ENCODE measurements at regions not wholly inside any gene's neighbourhood (a gene's known extent, or its start where the extent isn't known, plus 50 kb on each side); places are given as distances from the start of the nearest gene placed in this dataset.

DNA sequence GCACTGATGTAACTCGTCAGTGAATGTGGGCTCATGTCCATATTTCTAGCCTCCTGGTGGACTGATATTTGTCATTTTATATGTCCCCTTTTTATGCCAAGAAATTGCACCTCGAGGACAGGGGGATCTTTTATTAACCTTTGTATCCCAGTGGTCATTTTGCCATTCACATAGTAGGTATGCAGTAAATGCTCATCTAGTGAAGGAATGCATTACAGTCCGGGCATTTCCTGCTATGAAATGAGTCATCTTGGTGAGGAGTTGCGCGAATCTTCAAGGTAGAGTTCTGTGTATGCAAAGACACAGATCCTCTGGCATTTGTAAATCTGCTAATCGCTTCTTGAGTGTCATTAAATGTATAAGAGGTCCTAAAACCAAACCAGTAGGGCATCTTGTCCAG, 755.5 kb upstream of the ADAMTS16 start:
- TF ChIP-seq, protein P1, sequence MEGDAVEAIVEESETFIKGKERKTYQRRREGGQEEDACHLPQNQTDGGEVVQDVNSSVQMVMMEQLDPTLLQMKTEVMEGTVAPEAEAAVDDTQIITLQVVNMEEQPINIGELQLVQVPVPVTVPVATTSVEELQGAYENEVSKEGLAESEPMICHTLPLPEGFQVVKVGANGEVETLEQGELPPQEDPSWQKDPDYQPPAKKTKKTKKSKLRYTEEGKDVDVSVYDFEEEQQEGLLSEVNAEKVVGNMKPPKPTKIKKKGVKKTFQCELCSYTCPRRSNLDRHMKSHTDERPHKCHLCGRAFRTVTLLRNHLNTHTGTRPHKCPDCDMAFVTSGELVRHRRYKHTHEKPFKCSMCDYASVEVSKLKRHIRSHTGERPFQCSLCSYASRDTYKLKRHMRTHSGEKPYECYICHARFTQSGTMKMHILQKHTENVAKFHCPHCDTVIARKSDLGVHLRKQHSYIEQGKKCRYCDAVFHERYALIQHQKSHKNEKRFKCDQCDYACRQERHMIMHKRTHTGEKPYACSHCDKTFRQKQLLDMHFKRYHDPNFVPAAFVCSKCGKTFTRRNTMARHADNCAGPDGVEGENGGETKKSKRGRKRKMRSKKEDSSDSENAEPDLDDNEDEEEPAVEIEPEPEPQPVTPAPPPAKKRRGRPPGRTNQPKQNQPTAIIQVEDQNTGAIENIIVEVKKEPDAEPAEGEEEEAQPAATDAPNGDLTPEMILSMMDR (IDR thresholded peaks at IDR 0.05) = no peak

- TF ChIP-seq, protein P1 (IDR thresholded peaks at IDR 0.05) = no peak
Observed at GRCh38 chr5:4386152-4386551, 754.0 kb upstream of the ADAMTS16 start.

DNA sequence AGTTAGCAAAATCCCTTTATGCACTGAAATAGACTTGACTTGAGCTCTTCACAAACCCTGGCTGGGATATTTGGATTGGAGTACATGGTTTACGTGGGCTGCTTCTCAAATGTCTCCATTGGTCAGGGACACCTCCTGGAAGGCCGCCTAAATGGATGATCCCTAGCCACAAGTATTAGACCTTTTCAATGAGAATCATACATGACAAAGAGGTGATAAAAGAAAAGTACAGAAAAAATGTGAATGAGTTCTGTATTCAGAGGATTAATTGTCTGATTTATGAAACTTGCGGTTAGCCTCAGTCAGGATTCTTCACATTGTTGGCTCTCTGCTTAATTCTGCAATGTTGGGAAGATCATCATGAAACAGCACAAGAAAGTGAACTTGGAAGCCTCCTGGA, 752.8 kb upstream of the ADAMTS16 start:
- TF ChIP-seq, protein P1 (IDR thresholded peaks at IDR 0.05) = no peak

- TF ChIP-seq, protein P1 (IDR thresholded peaks at IDR 0.05) = no peak
Observed at GRCh38 chr5:4395752-4396151, 744.4 kb upstream of the ADAMTS16 start.

DNA sequence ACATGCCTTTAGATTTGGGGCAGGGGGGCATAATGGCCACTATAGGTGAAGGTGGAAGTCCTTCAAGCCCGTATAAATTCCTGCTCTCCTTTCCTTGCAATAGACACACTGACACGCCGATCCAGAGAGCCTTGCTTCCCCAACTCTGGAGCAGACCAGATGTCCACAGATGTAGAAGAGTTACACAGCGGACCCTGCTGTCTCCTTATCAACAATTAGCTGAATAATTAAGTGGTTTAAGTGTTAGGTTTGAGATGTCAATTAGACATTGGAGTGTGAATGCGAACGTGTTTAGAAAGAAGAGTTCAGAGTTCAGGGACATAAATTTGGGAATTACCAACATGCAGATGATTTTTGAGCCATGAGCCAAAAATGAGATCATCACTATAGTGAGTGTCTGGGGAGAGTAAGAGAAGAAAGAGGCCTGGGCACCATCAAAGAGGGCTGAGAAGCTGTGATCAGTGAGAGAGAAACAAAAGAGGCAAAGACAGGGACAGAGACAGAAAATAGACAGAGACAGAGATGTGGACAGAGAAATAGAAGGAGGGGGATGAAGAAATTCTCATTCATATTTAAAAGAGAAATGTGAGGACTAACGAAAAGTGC, 734.4 kb upstream of the ADAMTS16 start:
- TF ChIP-seq, protein P1 (IDR thresholded peaks at IDR 0.05) = no peak

GRCh38 chr5:4410151-4410550, 730.0 kb upstream of the ADAMTS16 start:
- TF ChIP-seq, protein P1 (IDR thresholded peaks at IDR 0.05) = no peak

- TF ChIP-seq, protein P1 (IDR thresholded peaks at IDR 0.05) = no peak
Observed at GRCh38 chr5:4411664-4412063, 728.5 kb upstream of the ADAMTS16 start.

GRCh38 chr5:4413996-4414395, 726.1 kb upstream of the ADAMTS16 start:
- TF ChIP-seq, protein P1 (IDR thresholded peaks at IDR 0.05) = no peak

Data from LNCAP (cell line).